ENCODE measurements at regions not wholly inside any gene's neighbourhood (a gene's known extent, or its start where the extent isn't known, plus 50 kb on each side); places are given as distances from the start of the nearest gene placed in this dataset.
"Not testable (repeated sequence)": the region's sequence is repeated elsewhere in the genome, so short reads cannot be mapped to it uniquely, and the experiment has no call there.

DNA sequence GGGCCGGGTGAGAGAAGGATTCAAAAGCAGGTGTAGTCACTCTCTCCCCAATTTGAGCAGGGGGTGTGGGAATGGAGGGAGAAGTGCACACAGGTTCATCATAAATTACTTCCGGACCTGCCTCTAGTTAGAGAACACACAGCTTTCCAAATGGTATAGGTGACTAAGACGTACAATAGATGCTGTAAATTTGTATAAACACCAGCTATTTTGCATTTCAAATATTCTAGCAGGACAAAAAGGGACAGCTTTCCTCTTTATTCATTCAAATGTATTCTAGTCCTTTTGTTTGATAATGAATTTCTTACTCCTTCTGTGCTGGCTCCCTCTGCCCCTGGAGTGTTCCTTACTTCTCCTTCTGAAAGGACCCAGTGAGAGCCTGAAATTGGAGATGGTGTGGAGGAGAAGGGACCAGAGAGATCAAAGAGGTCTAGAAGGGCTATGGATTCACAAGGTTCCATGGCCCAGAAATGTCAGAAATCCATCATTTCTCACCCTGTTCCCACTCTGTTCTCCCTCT is 53.2 kb upstream of the SH3BP4 start:
- in situ Hi-C loops (cut with MboI; ENCODE audit: low pct_unique_long_range_greater_than_20kb, low sequenced_read_pairs, unreplicated experiment) = no loop called here
- TF ChIP-seq, protein P1, sequence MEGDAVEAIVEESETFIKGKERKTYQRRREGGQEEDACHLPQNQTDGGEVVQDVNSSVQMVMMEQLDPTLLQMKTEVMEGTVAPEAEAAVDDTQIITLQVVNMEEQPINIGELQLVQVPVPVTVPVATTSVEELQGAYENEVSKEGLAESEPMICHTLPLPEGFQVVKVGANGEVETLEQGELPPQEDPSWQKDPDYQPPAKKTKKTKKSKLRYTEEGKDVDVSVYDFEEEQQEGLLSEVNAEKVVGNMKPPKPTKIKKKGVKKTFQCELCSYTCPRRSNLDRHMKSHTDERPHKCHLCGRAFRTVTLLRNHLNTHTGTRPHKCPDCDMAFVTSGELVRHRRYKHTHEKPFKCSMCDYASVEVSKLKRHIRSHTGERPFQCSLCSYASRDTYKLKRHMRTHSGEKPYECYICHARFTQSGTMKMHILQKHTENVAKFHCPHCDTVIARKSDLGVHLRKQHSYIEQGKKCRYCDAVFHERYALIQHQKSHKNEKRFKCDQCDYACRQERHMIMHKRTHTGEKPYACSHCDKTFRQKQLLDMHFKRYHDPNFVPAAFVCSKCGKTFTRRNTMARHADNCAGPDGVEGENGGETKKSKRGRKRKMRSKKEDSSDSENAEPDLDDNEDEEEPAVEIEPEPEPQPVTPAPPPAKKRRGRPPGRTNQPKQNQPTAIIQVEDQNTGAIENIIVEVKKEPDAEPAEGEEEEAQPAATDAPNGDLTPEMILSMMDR (IDR thresholded peaks at IDR 0.05; ENCODE audit: extremely low read depth, insufficient read depth, missing control alignments) = no peak
- no peak for DNase-seq (ENCODE audit: low spot score)

DNA sequence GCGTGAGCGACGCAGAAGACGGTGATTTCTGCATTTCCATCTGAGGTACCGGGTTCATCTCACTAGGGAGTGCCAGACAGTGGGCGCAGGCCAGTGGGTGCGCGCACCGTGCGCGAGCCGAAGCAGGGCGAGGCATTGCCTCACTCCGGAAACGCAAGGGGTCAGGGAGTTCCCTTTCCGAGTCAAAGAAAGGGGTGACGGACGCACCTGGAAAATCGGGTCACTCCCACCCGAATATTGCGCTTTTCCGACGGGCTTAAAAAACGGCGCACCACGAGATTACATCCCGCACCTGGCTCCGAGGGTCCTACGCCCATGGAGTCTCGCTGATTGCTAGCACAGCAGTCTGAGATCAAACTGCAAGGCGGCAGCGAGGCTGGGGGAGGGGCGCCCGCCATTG is 63.4 kb upstream of the SH3BP4 start:
- DNase-seq (ENCODE audit: low spot score); in situ Hi-C loops (cut with MboI; ENCODE audit: low pct_unique_long_range_greater_than_20kb, low sequenced_read_pairs, unreplicated experiment): not testable (repeated sequence)

DNA sequence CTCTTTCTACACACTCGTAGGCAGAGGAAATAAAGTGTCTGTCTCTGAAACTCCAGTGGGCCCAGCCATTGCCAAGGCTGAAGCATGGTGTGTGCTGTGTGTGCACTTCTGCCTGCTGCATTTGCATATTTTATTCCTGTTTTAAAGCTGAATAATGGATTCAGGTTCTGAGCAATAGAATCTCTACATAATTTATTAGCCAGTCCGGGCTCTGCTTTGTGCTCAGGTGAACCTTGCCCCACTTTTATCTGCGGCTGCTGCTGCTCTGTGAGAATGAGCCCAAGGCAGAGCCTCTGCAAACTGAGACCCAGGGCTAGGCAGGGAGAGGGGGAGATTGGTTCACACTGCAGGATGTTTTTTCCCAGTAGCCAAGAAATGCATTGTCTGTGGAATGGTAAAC is 64.6 kb upstream of the SH3BP4 start:
- TF ChIP-seq, protein P1 (IDR thresholded peaks at IDR 0.05; ENCODE audit: extremely low read depth, insufficient read depth, missing control alignments) = no peak
- no peak for DNase-seq (ENCODE audit: low spot score)
- in situ Hi-C loops (cut with MboI; ENCODE audit: low pct_unique_long_range_greater_than_20kb, low sequenced_read_pairs, unreplicated experiment) = no loop called here

DNA sequence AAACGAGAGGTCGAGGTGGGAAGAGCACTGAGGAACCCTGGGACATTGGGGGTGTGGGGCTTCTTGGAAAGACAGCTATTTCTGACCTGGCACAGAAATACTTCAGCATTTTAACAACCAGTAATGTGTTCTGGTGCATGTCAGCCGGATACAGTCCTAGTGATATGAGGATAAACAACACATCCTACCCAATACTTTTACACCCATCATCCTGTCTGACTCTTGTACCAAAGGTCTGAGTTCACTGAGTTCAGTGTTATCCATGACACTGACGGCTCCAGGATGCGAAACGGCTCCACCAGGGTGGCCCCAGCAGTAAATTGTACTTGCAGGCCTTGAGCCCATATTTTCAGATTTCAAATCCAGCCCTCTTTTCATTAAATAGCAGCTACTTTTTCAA is 65.9 kb upstream of the SH3BP4 start:
- no peak for DNase-seq (ENCODE audit: low spot score)
- TF ChIP-seq, protein P1 (IDR thresholded peaks at IDR 0.05; ENCODE audit: extremely low read depth, insufficient read depth, missing control alignments) = no peak
- in situ Hi-C loops (cut with MboI; ENCODE audit: low pct_unique_long_range_greater_than_20kb, low sequenced_read_pairs, unreplicated experiment) = no loop called here

DNA sequence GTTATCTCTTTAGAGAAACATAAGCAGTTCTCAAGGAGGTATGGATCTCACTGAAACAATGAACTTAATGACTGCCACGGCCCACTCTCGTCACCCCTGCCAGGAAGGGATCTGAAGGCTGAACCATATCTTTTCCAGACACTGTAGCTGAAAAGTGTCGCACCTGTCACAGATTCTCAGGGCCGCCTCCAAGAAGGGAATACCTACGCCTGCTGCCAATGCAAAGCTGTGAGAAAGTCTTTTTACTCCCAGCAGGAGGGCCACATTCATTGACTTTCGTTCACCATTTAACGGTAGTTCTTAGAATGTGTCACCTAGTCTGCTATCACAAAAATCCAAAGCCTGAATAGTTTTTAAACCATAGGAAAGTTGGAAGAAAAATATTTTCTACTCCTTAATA is 66.7 kb upstream of the SH3BP4 start:
- no peak for DNase-seq (ENCODE audit: low spot score)
- in situ Hi-C loops (cut with MboI; ENCODE audit: low pct_unique_long_range_greater_than_20kb, low sequenced_read_pairs, unreplicated experiment) = no loop called here

DNA sequence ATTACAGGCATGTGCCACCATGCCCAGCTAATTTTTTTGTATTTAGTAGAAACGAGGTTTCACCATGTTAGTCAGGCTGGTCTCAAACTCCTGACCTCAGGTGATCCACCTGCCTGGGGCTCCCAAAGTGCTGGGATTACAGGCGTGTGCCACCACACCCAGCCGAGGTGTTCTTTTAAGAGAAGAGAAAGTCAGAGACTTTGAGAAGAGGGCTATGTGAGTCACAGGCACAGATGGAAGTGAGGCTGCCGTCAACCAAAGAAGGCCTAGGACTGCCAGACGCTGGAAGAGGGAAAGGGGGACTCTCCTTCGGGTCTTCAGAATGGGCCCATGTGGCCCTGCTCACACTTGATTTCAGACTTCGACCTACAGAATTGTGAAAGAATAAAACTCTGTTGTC is 67.2 kb upstream of the SH3BP4 start:
- in situ Hi-C loops (cut with MboI; ENCODE audit: low pct_unique_long_range_greater_than_20kb, low sequenced_read_pairs, unreplicated experiment) = no loop called here
- TF ChIP-seq, protein P1 (IDR thresholded peaks at IDR 0.05; ENCODE audit: extremely low read depth, insufficient read depth, missing control alignments) = no peak
- DNase-seq (ENCODE audit: low spot score) = no peak

More for the DNA sequence above, 66.7 kb upstream of the SH3BP4 start:
- TF ChIP-seq, protein P1 (IDR thresholded peaks at IDR 0.05; ENCODE audit: extremely low read depth, insufficient read depth, missing control alignments) = no peak

DNA sequence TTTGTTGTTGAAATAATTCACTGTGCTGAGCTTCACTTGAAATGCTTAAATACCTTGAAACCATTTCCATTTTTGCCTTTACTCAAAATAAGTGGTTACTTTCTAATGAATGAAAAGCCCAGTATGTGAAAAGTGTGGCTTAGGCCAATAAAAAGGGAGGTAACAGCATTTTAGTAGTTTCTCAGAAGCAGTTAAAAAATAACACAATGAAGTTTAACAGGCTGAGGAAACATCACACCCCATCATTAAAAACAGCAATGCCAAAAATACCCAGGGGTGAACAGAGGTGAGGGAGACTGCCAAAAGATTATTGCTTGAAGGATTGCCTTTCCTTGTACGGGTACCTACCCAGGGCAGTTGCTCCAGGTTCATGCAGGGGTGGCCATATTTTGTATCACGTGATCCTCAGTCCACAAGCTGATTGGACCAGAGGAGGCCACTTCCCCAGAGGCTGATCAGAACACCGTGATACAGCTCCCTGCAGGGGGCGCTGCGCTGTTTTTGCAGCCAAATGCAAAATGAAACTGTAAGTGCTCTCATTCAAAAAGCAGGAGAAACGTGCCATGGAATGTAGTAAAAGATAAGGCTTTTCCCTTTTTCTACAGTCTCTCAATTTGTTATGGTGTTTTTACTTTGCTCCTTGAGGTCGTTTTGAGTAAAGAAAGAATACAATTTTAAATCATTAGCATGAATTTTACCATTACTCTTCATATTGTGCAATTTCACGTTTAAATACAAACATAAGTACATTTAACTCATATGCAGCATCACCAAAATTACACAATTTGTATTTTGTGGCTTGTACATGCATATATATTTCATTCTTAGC is 70.2 kb upstream of the SH3BP4 start:
- in situ Hi-C loops (cut with MboI; ENCODE audit: low pct_unique_long_range_greater_than_20kb, low sequenced_read_pairs, unreplicated experiment) = no loop called here
- TF ChIP-seq, protein P1 (IDR thresholded peaks at IDR 0.05; ENCODE audit: extremely low read depth, insufficient read depth, missing control alignments) = peak; percentile 22
- DNase-seq (ENCODE audit: low spot score) = peak; percentile 19

All from GM13977 (cell line).